K562 (cell line): ENCODE measurements at regions not wholly inside any gene's neighbourhood (a gene's known extent, or its start where the extent isn't known, plus 50 kb on each side); places are given as distances from the start of the nearest gene placed in this dataset.

Source experiments
- ATF6 ChIP-seq: sonication (generic); formaldehyde crosslinking; IDR thresholded peaks from 2 replicates; pipeline ENCODE4 v1.4.0; 2020; ENCODE audit warnings: mild to moderate bottlenecking, missing genetic modification reagents
- FOXM1 ChIP-seq, 2 experiments: fragments of 450-650 bp in 1 of 2; sonication (generic) in 1 of 2; formaldehyde crosslinking in 1 of 2; IDR thresholded peaks; 2 replicates each; pipeline versions ENCODE4 v1.6.1 to v1.9.0; 2017 to 2022; ENCODE audit warnings: low read depth in 2 of 2, mild to moderate bottlenecking in 2 of 2, missing genetic modification reagents in 1 of 2, moderate library complexity in 1 of 2
- TF ChIP-seq, protein P1 (sequence below), 3 experiments: IDR thresholded peaks in 2 of 3; conservative IDR thresholded peaks in 1 of 3; 2 replicates each; pipeline ENCODE4 v1.5.1; 2011 to 2012; ENCODE audit warnings: low read length in 3 of 3, mild to moderate bottlenecking in 3 of 3, control low read depth in 2 of 3, improper control_type of control experiment in 1 of 3, inconsistent platforms in 1 of 3, low read depth in 1 of 3, mixed read lengths in 1 of 3, moderate library complexity in 1 of 3; ENCODE audit not compliant: insufficient read depth in 2 of 3

- TF ChIP-seq FOXM1 (IDR thresholded peaks at IDR 0.05; ENCODE audit: low read depth) (no peak), FOXM1 (CRISPR knock-in tag; IDR thresholded peaks at IDR 0.05; ENCODE audit: low read depth) (no peak), ATF6 (CRISPR knock-in tag) (no peak)
- TF ChIP-seq, protein P1, sequence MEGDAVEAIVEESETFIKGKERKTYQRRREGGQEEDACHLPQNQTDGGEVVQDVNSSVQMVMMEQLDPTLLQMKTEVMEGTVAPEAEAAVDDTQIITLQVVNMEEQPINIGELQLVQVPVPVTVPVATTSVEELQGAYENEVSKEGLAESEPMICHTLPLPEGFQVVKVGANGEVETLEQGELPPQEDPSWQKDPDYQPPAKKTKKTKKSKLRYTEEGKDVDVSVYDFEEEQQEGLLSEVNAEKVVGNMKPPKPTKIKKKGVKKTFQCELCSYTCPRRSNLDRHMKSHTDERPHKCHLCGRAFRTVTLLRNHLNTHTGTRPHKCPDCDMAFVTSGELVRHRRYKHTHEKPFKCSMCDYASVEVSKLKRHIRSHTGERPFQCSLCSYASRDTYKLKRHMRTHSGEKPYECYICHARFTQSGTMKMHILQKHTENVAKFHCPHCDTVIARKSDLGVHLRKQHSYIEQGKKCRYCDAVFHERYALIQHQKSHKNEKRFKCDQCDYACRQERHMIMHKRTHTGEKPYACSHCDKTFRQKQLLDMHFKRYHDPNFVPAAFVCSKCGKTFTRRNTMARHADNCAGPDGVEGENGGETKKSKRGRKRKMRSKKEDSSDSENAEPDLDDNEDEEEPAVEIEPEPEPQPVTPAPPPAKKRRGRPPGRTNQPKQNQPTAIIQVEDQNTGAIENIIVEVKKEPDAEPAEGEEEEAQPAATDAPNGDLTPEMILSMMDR (IDR thresholded peaks at IDR 0.05 in 2 of 3, conservative IDR thresholded peaks at IDR 0.05 in 1 of 3; ENCODE audit: insufficient read depth in 2 of 3, low read depth in 1 of 3, low read length in 3 of 3): no peak
Observed at GRCh38 chr22:48893288-48894063, 934.2 kb downstream of the BRD1 start.
